Activated CD4-positive, alpha-beta T cell treated with anti-CD3 and anti-CD28 coated beads, Interleukin-2, amount 50 U/mL, for 24 hours (primary cell): ENCODE measurements at regions not wholly inside any gene's neighbourhood (a gene's known extent, or its start where the extent isn't known, plus 50 kb on each side); places are given as distances from the start of the nearest gene placed in this dataset.
"Not testable (repeated sequence)": the region's sequence is repeated elsewhere in the genome, so short reads cannot be mapped to it uniquely, and the experiment has no call there.

ENCODE experiments used
- DNase-seq, 2 donors: peaks; one replicate each; pipeline ENCODE4 v3.0.0-alpha.2; 2020; ENCODE audit warnings: low read depth in 1 of 2, low spot score in 1 of 2

- DNase-seq = no peak
These were observed 180.4 kb downstream of the SMAD6 start for GRCh38 chr15:66882251-66883020.

- DNase-seq = no peak
These were observed 181.4 kb downstream of the SMAD6 start for GRCh38 chr15:66883284-66883911.

- no peak for DNase-seq
These were observed 181.2 kb upstream of the SMAD3 start for GRCh38 chr15:66884115-66884622.

- no peak for DNase-seq
These were observed 180.7 kb upstream of the SMAD3 start for GRCh38 chr15:66884661-66885237.

GRCh38 chr15:66885281-66885915 is 180.0 kb upstream of the SMAD3 start:
- DNase-seq = no peak

GRCh38 chr15:66886241-66886675 is 179.1 kb upstream of the SMAD3 start:
- DNase-seq = no peak

GRCh38 chr15:66886686-66887273 is 178.6 kb upstream of the SMAD3 start:
- no peak for DNase-seq

- DNase-seq = not testable (repeated sequence)
These were observed 176.1 kb upstream of the SMAD3 start for GRCh38 chr15:66889298-66889697.

GRCh38 chr15:66891776-66892175 is 173.6 kb upstream of the SMAD3 start:
- DNase-seq = no peak

- no peak for DNase-seq
These were observed 172.1 kb upstream of the SMAD3 start for GRCh38 chr15:66893294-66893693.

- DNase-seq = no peak
These were observed 171.0 kb upstream of the SMAD3 start for GRCh38 chr15:66894363-66894762.

- DNase-seq = no peak
These were observed 170.2 kb upstream of the SMAD3 start for GRCh38 chr15:66894986-66895780.

- DNase-seq = no peak
These were observed 169.5 kb upstream of the SMAD3 start for GRCh38 chr15:66895794-66896453.

GRCh38 chr15:66896611-66897010 is 168.8 kb upstream of the SMAD3 start:
- DNase-seq = no peak

- no peak for DNase-seq
These were observed 168.0 kb upstream of the SMAD3 start for GRCh38 chr15:66897416-66897815.

- DNase-seq = no peak
These were observed 167.4 kb upstream of the SMAD3 start for GRCh38 chr15:66897971-66898370.

GRCh38 chr15:66898656-66899386 is 166.6 kb upstream of the SMAD3 start:
- no peak for DNase-seq

- no peak for DNase-seq
These were observed 165.6 kb upstream of the SMAD3 start for GRCh38 chr15:66899555-66900350.
